ENCODE measurements at regions not wholly inside any gene's neighbourhood (a gene's known extent, or its start where the extent isn't known, plus 50 kb on each side); places are given as distances from the start of the nearest gene placed in this dataset.

DNA sequence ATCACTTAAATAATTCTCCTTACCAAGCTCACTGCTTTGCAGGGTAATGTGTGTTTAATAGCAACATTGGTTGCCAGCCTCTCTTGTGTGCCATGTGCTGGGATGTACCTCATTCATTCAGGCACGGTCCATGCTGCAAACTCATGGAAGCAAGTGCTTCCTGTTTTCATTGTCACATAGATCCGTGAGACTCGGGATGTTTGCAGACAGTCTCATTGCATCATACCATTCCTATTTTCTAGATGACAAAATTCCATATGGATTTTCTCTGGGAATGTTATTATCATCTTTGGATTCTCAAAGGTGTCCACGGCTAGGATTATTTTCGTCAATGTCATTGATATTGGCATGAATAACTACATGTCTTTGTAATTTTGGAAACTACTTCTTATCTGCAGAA lies 60.0 kb upstream of the HDAC4 start:
- DNase-seq: no peak

DNA sequence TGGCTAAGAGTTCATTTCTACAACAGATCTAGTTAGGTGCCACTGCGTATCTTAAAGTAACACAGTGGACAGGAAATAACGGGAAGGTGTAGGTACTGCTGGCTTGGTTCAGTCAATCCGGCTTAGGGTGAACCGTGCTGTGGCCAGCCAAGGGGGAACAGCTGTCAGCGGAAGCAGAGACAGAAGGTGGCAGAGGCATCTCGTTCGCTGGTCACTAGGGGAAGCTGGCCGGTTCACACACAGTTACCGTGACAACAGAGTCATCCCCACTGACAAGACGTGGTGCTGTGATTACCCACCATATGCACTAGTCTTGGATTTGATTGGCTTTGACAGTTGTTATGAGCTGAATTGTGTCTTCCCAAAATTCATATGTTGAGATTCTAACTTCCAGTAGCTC lies 58.8 kb upstream of the HDAC4 start:
- no peak for DNase-seq

DNA sequence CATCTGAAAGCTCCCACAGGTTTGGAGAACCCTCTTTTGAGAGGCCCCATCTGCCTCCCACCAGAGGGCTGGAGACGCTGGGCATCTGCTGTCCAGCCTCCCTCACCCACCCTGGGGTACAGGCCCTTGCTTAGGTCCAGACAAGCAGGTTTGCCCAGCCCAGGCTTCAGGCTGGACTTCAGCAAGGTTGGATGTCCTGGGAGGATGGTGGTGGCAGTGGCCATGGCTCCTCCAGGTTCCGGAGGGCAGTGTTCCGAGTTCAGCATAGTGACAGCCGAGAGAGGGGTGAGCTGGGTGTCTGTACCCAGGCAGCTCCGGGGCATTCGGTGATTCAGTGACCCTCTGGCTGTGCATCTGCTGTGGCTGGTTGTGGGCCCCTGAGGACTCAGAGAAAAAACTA lies 58.2 kb upstream of the HDAC4 start:
- DNase-seq: no peak

DNA sequence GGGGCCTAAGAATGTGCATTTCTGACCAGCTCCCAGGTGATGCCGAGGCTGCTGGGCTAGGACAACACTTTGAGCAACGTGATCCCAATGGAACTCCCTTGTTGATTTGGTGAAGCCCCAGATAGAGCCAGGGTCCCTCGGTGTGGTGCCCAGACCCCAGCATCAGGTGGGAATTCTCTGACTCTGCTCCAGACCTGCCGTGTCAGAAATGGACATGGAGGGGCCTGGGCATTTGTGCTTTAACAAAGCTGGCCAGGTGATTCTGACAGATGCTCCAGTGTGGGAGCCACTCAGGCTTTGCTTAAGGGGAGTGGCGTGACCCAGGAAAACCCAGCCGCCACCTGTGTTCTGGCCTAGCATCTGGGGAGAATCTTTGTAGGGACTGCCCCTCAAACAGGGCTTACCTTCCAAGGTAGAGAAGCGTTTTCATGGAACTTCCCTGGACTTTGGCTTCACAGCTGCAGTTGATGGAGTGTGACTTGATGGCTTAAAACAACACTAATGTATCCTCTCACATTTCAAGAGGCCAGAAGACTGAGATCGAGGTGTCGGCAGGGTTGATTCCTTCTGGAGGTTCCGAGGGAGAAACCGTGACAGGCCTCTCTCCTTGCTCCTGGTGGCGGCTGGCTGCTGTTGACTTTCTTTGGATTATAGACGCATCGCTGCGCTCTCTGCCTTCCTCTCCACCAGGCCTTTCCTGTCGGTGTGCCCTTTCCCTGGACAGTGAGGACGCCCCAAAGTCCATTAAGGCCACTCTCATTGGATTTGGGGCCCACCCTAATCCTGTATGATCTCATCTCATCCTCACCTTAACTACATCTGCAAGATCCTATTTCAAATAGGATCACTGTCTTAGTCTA lies 57.0 kb upstream of the HDAC4 start:
- no peak for DNase-seq

DNA sequence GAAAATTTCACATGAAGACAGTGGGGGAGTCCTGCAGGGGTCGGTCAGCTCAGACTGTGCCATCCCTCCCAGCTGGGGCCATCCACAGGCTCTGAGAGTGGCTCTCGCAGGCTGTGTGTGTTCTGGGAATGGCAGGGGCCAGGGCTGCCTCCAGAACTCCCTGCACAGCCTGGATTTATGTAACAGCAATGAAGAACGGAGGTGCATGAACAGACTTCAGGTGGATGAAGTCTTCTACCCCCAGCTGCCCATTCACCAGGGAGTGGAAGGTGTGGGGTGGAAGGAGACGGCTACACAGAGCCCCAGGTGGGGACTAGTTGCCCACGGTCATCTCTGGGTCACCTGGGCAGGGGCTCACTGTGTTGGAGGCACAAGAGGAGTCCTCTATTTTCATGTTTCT lies 56.1 kb upstream of the HDAC4 start:
- DNase-seq: no peak

DNA sequence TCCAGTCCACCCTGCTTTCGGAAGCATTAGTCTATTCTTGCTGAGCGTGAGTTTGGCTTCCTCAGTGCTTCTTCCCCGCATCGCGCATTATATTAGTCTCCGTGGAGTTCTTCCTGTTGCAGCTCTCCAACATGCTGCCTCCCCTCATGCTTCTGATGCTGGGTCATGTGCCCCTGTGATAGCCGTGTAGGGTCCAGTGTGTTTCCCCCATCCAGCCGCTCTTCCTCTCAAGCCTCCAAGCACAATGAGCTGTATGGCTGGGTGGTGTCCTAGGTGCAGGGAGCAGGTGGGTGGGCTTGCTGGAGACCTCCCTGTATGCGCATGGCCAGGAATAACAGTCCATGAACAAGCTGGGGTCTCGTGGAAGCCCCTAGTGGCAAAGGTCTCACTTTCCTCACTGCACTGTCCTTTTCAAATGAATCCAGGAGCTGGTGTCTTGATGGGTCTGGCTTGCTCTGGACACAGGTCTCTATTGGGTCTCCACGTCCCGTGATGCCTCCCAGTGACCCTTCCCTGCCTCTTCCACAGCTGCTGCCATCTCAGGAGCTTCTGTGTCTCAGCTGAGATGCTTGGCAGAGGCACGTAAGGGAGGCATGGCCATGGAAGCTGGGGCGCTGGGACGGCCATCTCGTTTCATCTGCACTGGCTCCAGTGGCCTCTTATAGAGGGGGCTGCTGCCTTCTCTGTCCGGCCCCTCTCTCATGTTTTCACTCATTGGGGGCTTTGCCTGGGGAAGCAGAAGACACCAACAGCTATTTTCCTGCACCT lies 54.8 kb upstream of the HDAC4 start:
- DNase-seq: no peak

DNA sequence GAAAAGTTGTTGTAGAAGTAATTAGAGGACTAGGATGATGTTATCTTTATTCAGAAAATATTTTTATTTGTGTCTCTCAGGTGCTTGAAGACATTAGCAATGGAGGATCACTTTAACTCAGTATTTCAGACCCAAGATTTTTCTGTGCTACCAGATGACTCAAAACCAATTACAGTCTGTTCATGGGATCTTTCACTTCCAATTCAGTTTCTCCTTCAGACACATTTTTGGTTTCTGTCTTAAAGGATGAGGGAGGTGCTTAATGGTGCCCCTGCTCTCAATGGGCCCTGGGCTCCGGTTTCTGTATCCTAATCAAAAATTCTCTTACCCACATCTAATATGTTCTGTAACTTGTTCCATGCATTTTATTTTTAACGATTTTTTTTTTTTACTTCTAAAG lies 53.7 kb upstream of the HDAC4 start:
- DNase-seq: no peak
